NB4 (cell line): ENCODE measurements at regions not wholly inside any gene's neighbourhood (a gene's known extent, or its start where the extent isn't known, plus 50 kb on each side); places are given as distances from the start of the nearest gene placed in this dataset.

ENCODE experiments used
- CTCF ChIP-seq: IDR thresholded peaks from one replicate; pipeline ENCODE4 v1.5.1; 2012; ENCODE audit warnings: low read depth, low read length
- MAX ChIP-seq: IDR thresholded peaks from 2 replicates; pipeline ENCODE4 v1.6.1; 2011; ENCODE audit warnings: low read depth, low read length
- POLR2A ChIP-seq: IDR thresholded peaks from 2 replicates; pipeline ENCODE4 v1.6.1; 2011; ENCODE audit warnings: mild to moderate bottlenecking; ENCODE audit not compliant: insufficient read length; ENCODE audit errors: extremely low read depth

GRCh38 chr10:78624791-78625190 is 444.0 kb upstream of the ZMIZ1 start:
- TF ChIP-seq CTCF (no peak), MAX (no peak), POLR2A (no peak)
